ENCODE measurements at regions not wholly inside any gene's neighbourhood (a gene's known extent, or its start where the extent isn't known, plus 50 kb on each side); places are given as distances from the start of the nearest gene placed in this dataset.

DNA sequence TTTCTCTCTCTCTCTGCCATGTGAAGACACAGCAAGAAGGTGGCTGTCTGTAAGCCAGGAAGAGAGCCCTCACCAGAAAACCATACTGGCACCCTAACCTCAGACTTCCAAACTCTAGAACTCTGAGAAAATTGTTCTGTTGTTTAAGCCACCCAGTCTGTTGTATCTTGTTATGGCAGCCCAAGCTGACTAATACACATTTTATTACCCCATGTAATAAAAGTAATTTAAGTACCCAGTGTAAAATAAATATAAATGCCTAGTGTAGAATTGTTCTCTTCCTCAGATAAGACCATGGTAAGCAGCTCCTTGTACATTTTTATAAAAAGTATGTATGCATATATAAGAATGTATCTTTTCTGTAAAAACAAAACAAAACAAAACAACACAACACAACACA is 119.7 kb downstream of the DTL start:
- no peaks in the 10 kb centered on the region for H3K36me3 ChIP-seq (ENCODE audit: control insufficient read depth, insufficient read depth, low read length)
- TF ChIP-seq, protein P1, sequence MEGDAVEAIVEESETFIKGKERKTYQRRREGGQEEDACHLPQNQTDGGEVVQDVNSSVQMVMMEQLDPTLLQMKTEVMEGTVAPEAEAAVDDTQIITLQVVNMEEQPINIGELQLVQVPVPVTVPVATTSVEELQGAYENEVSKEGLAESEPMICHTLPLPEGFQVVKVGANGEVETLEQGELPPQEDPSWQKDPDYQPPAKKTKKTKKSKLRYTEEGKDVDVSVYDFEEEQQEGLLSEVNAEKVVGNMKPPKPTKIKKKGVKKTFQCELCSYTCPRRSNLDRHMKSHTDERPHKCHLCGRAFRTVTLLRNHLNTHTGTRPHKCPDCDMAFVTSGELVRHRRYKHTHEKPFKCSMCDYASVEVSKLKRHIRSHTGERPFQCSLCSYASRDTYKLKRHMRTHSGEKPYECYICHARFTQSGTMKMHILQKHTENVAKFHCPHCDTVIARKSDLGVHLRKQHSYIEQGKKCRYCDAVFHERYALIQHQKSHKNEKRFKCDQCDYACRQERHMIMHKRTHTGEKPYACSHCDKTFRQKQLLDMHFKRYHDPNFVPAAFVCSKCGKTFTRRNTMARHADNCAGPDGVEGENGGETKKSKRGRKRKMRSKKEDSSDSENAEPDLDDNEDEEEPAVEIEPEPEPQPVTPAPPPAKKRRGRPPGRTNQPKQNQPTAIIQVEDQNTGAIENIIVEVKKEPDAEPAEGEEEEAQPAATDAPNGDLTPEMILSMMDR (IDR thresholded peaks at IDR 0.05; ENCODE audit: insufficient read depth, low read length, severe bottlenecking), result no peak
- H3K4me3 ChIP-seq (ENCODE audit: low read depth, low read length), result no peak overlapping the region
- no peaks in the 10 kb centered on the region for H3K27me3 ChIP-seq (ENCODE audit: control insufficient read depth, insufficient read depth, low read length)
- DNase-seq (ENCODE audit: low read depth) (no peak), FAIRE-seq (no peak)

DNA sequence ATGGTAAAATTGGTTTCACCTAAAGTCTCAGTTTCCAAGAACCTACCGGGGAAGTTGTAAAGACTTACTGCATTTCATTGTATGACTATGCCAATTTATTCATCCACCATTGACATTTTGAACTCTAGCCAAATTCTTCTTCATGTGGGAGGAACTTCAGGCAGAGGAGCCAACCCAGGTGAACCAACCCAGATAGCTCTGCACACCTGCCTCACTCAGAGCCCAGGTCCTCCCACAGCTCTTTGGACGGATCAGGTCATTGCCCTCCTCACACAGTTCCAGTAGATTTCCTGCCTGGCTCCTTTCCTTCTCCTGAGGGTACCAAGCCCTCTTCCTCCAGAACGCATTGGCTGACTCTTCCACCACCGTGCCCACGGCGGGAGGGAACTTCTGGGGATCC is 121.7 kb downstream of the DTL start:
- Histone ChIP-seq H3K36me3 (ENCODE audit: control insufficient read depth, insufficient read depth, low read length) (no peaks in the 10 kb centered on the region), H3K27me3 (ENCODE audit: control insufficient read depth, insufficient read depth, low read length) (no peaks in the 10 kb centered on the region), H3K4me3 (ENCODE audit: low read depth, low read length) (no peak overlapping the region)
- DNase-seq (ENCODE audit: low read depth) (peak; percentile 70), FAIRE-seq (no peak)
- TF ChIP-seq, protein P1 (IDR thresholded peaks at IDR 0.05; ENCODE audit: insufficient read depth, low read length, severe bottlenecking), result no peak

DNA sequence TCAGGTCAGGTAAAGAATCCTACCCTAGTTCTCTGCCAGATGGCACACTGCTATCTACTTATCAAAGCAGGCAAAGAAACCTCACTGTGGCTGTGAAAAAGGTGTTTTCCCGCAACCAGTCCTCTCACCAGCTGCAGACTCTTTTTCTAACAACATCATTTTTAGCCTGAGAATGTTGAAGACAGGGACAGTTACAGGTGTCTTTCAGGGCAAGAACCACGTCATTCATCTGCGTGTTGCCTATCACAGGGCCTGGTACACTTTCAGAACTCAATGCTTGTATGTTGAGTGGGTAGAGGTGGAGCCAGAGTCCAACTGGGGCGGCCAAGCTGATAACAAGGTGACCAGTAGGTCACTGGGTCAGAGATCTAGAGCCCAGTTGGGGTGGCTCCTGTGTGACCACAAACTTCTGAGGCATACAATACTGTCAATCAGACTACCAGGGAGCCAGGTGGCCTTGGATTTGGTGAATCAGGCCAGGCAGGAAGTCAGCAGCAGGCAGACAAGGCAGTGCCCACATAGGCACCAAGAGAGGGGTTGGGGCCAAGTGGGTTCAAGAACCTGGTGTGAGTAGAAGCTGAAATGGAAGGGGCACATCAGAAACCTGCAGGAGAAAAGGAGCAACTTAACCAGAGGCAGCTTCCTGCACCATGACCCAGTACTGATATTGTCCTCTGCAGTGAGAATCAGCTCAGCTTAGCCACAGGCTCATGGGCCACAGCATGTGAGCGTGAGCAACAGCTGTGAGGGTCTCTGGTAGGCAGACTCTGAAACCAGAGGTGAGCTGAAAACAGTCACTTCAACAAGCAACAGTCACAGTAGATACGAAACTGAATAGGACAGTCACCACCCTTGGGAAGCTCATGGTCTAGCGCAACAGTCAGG is 123.6 kb downstream of the DTL start:
- H3K27me3 ChIP-seq (ENCODE audit: control insufficient read depth, insufficient read depth, low read length), result no peaks in the 10 kb centered on the region
- H3K4me3 ChIP-seq (ENCODE audit: low read depth, low read length), result no peak overlapping the region
- FAIRE-seq (no peak), DNase-seq (ENCODE audit: low read depth) (no peak)
- TF ChIP-seq, protein P1 (IDR thresholded peaks at IDR 0.05; ENCODE audit: insufficient read depth, low read length, severe bottlenecking), result no peak
- no peaks in the 10 kb centered on the region for H3K36me3 ChIP-seq (ENCODE audit: control insufficient read depth, insufficient read depth, low read length)

DNA sequence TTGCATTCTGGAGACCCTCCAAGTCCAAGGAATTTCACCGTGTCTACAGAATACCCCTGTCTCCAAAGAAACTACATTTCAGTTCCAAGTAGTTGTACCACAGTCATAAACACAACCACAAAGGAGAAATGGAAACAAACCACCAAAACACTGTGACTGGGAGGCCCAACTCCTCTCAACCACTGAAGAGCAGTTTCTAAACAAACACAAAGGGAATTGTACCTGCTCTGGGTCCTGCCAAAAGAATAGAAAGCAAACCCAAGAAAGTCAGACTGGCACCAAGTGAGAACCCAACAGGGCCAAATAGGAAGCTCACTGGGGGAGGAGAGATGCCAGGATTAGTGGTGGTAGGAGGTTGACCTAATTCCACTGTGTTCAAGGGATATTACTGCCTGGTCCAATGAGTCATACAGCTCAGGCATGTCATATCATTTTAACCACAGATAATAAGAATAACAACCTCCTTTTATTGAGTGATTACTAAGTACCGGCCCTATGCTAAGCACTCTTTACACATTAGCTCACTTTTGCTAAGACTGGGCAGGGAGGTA is 123.9 kb upstream of the PPP2R5A start:
- Histone ChIP-seq H3K36me3 (ENCODE audit: control insufficient read depth, insufficient read depth, low read length) (no peaks in the 10 kb centered on the region), H3K4me3 (ENCODE audit: low read depth, low read length) (no peak overlapping the region), H3K27me3 (ENCODE audit: control insufficient read depth, insufficient read depth, low read length) (no peaks in the 10 kb centered on the region)
- TF ChIP-seq, protein P1 (IDR thresholded peaks at IDR 0.05; ENCODE audit: insufficient read depth, low read length, severe bottlenecking), result no peak
- no peak for FAIRE-seq
- peak; percentile 77 for DNase-seq (ENCODE audit: low read depth)

DNA sequence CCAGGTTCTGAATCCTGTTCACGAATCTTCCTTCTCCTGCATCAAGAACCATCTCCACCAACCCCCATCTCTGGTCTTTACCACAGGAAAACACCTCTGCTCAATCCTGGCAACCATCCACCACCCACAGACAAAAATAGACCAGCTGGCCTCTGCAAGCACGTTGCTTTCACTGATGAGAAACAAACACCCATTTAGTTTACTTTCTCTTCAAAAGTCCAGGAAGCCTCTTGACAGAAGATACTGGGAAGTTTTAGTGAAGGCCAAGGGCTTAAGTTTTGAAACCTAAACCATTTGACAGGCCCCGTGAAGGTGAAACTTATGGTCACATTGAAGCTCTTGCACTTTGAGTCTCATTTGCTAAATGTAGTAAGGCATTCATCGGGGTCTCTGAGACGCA is 122.6 kb upstream of the PPP2R5A start:
- DNase-seq (ENCODE audit: low read depth), result peak; percentile 50
- Histone ChIP-seq H3K27me3 (ENCODE audit: control insufficient read depth, insufficient read depth, low read length) (no peaks in the 10 kb centered on the region), H3K4me3 (ENCODE audit: low read depth, low read length) (no peak overlapping the region), H3K36me3 (ENCODE audit: control insufficient read depth, insufficient read depth, low read length) (no peaks in the 10 kb centered on the region)
- TF ChIP-seq, protein P1 (IDR thresholded peaks at IDR 0.05; ENCODE audit: insufficient read depth, low read length, severe bottlenecking), result no peak
- FAIRE-seq, result no peak
